AG04450 (cell line): ENCODE measurements at regions not wholly inside any gene's neighbourhood (a gene's known extent, or its start where the extent isn't known, plus 50 kb on each side); places are given as distances from the start of the nearest gene placed in this dataset.

Source experiments
- CTCF ChIA-PET: fragments of 300-600, 350-600 bp; formaldehyde crosslinking; extraction: SDS; loops from one replicate; lab custom pipeline; 2022; ENCODE audit warnings: antibody characterized with exemption, inconsistent platforms; lab: Charles Lee
- POLR2A ChIA-PET: fragments of 350-600 bp; formaldehyde crosslinking; extraction: SDS; loops from one replicate; lab custom pipeline; 2021; ENCODE audit warnings: antibody characterized with exemption, inconsistent platforms; lab: Yijun Ruan, JAX
- DNase-seq: peaks from one replicate; pipeline ENCODE4 v3.0.0-alpha.2; 2011; ENCODE audit warnings: low read depth, low spot score
- H3K27ac ChIP-seq: one replicate; pipeline ENCODE4 v1.5.1; 2012; ENCODE audit warnings: low read depth, low read length, control low read depth
- H3K27me3 ChIP-seq: one replicate; pipeline ENCODE4 v1.6.0; 2012; ENCODE audit warnings: low read length; ENCODE audit not compliant: control insufficient read depth, insufficient read depth
- H3K4me3 ChIP-seq: 2 replicates; pipeline ENCODE4 v1.5.1; 2011; ENCODE audit warnings: mild to moderate bottlenecking, low read depth, low read length, control low read depth
- H3K9me3 ChIP-seq: 2 replicates; pipeline ENCODE4 v1.5.1; 2012; ENCODE audit warnings: low read length; ENCODE audit not compliant: control insufficient read depth, insufficient read depth
- TF ChIP-seq, protein P1 (sequence below): IDR thresholded peaks from 2 replicates; pipeline ENCODE4 v1.5.1; 2011; ENCODE audit warnings: low read depth, low read length, control low read depth, inconsistent platforms

DNA sequence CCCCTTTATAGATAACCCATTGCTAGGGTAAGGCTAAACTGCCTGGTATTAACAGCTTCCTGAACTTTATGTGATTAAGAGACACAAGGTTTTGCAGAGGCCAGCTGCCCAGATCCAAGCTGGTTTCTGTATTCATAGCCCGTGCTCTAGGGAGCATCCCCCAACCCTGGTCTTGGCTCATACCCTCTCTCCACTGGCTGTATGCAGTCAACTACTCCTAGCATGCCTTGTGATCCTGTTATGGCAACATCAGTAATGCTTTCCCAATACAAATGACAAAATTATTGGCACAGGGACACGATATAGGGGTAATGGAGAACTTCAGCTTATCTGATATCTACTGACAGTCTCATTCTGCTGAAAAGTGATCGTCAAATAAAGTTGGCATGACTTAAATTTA, 202.8 kb upstream of the MKLN1 start:
- ChIA-PET CTCF (no interaction called here), POLR2A (no interaction called here)
- Histone ChIP-seq H3K4me3 (no peak overlapping the region), H3K9me3 (0 out of 2 replicates have a peak, but pooled peaks cover under 1% of the 10 kb centered on the region), H3K27ac (no peak overlapping the region), H3K27me3 (peaks cover 2% of the 10 kb centered on the region)
- TF ChIP-seq, protein P1, sequence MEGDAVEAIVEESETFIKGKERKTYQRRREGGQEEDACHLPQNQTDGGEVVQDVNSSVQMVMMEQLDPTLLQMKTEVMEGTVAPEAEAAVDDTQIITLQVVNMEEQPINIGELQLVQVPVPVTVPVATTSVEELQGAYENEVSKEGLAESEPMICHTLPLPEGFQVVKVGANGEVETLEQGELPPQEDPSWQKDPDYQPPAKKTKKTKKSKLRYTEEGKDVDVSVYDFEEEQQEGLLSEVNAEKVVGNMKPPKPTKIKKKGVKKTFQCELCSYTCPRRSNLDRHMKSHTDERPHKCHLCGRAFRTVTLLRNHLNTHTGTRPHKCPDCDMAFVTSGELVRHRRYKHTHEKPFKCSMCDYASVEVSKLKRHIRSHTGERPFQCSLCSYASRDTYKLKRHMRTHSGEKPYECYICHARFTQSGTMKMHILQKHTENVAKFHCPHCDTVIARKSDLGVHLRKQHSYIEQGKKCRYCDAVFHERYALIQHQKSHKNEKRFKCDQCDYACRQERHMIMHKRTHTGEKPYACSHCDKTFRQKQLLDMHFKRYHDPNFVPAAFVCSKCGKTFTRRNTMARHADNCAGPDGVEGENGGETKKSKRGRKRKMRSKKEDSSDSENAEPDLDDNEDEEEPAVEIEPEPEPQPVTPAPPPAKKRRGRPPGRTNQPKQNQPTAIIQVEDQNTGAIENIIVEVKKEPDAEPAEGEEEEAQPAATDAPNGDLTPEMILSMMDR = no peak
- no peak for DNase-seq

DNA sequence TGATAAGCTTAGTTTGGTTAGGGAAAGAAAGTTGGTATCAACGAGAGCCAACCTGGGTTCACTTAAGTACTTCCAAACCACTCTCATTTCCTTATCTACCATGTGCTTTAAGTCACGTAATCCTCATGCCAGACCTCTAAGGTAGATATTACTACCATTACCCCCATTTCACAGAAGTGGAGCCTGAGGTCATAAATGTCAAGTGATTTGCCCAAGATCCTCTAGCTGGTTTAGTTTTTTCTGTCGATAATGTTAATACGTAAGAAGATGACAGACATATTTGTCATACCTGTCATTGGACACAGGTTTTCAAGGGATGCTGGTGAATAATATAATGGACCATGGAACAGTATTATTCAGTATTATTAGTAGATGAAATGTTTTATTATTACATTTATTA, 197.4 kb upstream of the MKLN1 start:
- no peak for DNase-seq
- CTCF ChIA-PET = no interaction called here
- Histone ChIP-seq H3K9me3 (no peaks in the 10 kb centered on the region), H3K4me3 (no peak overlapping the region), H3K27me3 (no peaks in the 10 kb centered on the region), H3K27ac (no peak overlapping the region)
- POLR2A ChIA-PET = no interaction called here
- TF ChIP-seq, protein P1 = no peak

DNA sequence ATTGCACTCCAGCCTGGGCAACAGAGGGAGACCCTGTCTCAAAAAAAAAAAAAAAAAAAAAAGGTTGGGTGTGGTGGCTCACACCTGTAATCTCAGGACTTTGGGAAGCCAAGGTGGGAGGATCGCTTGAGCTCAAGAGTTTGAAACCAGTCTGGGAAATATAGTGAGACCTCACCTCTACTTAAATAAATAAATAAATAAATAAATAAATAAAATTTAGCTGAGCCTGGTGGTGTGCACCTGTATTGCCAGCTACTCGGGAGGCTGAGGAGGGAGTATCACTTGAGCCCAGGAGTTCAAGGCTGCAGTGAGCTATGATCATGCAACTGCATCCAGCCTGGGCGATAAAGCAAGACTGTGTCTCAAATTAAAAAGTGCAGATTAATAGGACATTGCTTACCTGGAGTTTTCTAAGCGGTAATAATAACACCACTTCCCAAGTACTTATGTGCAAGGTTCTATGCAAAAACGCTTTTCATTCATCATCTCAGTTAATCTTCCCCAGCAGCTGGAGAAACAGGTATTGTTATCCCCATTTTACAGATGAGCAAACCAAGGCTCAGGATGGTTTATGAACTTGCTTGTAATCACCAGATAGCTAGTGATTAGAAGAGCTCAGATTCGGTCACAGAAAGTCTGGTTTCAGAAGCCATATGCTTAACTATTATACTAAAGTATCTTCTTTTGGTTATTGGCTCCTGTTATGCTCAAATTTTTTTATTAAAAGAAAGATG, 196.5 kb upstream of the MKLN1 start:
- ChIA-PET CTCF (interaction anchor here (0.7 kb wide), 1 partner anchor 144 kb away, joined by 7 read pairs; no protein-coding TSS in a partner anchor), POLR2A (interaction anchor here (0.7 kb wide), 1 partner anchor 62 kb away, joined by 6 read pairs; no protein-coding TSS in a partner anchor)
- TF ChIP-seq, protein P1 = no peak
- Histone ChIP-seq H3K27me3 (no peaks in the 10 kb centered on the region), H3K27ac (no peak overlapping the region), H3K4me3 (no peak overlapping the region), H3K9me3 (no peaks in the 10 kb centered on the region)
- no peak for DNase-seq

DNA sequence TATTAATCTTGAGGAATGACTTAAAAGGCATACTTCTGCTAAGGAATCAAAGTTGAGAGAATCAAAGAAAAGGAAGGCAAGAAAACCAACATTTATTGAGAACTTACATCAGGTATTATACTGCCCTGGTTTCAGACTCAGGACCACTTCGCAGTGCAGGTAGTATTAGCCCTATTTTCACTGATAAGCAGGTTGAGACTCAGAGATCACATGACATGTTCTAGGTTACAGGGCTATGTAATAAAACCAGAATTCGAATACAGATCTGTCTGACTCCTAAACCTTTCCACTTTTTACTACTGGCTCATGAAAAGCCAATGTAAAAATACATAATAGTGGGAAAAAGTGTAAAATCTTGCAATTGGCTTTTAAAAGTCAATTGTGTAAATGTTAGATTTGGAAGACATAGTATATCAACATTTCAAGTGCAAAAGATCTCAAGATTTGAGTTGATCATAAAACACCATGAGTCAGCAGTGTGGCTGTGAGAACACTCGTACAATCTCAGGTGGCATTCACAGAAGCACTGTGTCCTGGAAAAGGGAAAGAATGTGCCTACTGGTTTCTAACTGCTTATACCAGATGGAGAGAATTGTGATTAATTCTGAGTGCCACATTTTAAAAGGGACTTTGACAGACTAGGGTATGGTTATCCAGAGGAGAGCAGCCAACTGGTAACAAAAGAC, 195.8 kb upstream of the MKLN1 start:
- Histone ChIP-seq H3K4me3 (no peak overlapping the region), H3K27me3 (no peaks in the 10 kb centered on the region), H3K27ac (no peak overlapping the region), H3K9me3 (no peaks in the 10 kb centered on the region)
- no peak for DNase-seq
- ChIA-PET POLR2A (no interaction called here), CTCF (no interaction called here)
- TF ChIP-seq, protein P1 = no peak

DNA sequence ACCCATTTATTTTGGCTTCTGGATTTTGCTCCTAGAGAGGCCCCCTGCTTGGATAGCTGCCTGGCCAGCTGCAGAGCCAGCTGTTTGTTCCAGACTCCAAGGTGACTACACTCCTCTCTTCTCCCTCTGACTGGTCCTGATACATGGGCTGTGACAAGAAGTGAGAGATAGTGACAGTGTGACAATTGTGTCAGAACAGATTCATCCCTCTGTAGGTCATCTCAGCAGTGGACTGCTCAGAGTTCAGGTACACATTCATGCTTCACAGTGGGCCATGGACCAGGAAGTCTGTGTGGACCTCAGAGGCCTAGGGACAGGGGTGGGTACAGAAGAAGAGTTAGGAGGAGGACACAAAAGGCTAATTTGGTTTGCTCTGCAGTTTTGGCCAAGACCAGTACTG, 188.2 kb upstream of the MKLN1 start:
- H3K9me3 ChIP-seq = no peaks in the 10 kb centered on the region; the same call in 1 of the 2 replicates
- ChIA-PET POLR2A (no interaction called here), CTCF (no interaction called here)
- H3K27ac ChIP-seq = no peak overlapping the region
- TF ChIP-seq, protein P1 = no peak
- H3K4me3 ChIP-seq = no peak overlapping the region
- H3K27me3 ChIP-seq = peaks cover 2% of the 10 kb centered on the region
- DNase-seq = no peak
